NCI-H1092 treated with DMSO at 0.1 percent for 48 hours (cell line): ENCODE measurements at regions not wholly inside any gene's neighbourhood (a gene's known extent, or its start where the extent isn't known, plus 50 kb on each side); places are given as distances from the start of the nearest gene placed in this dataset.

ENCODE experiments used
- DNase-seq: peaks from one replicate; lab custom pipeline; 2025; lab: John Stamatoyannopoulos, UW

DNA sequence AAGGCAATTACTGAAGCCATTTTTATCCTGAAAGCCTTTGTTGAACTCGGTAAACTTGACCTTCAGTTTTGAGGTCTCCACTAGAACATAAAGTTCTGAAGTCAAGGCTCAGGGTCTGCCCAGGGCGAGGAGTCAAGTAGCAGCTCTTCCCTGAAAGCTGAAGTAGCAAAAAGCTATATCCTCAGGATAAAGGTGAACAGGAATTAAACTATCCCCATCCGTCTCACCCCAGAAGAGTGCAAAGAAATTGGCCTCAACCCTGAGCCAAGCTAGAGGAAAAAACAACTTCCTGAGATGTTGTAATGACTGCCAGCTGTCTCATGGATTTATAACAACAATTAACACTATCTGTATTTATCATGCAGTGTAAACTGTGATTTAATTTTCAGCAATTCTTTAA, 590.8 kb downstream of the SPRY1 start:
- no peak for DNase-seq

DNA sequence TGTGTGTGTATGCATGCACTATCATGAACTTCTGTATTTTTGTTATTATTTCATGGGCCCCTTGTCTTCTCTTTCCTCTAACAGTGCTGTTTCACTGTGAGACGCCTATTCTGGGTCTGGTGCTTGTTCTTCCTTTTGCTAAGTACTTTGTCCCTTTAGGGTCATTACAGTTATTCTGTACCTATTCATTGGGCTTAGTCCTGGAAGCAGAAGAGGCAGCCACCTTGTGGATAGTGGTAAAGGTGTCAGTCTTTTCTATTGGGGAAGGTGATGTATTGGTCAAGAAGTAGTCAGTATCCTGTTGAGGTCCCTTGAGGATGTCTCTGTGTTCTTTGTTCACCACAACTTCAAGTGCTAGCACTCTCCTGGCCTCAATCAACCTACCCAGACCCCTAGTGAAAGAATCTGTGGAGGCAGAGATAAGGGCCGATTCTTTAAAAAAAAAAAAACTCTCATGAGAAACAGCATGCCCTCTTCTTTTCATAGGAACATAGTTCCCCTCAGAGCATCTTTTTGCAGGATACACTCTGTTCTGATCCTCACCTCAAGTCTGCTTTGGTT, 593.8 kb downstream of the SPRY1 start:
- no peak for DNase-seq

DNA sequence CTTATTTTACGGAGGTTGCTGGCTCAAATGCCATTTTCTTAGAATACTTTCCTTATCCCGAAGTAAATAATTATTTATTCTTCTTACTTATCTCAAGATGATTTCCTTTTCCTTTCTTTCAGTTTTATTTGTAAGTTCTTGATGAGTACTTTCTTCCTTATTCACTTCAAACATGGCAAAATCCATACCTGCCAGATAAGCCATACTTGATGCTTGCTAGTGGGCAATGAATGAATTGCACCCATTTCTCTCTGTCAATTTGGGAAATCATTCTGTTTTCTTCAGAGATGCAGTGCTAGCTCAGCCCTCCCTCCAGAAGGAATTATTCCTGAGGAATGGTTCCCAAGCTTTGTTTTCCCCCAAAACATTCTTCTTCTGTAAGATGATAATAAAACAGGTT, 598.3 kb downstream of the SPRY1 start:
- no peak for DNase-seq

DNA sequence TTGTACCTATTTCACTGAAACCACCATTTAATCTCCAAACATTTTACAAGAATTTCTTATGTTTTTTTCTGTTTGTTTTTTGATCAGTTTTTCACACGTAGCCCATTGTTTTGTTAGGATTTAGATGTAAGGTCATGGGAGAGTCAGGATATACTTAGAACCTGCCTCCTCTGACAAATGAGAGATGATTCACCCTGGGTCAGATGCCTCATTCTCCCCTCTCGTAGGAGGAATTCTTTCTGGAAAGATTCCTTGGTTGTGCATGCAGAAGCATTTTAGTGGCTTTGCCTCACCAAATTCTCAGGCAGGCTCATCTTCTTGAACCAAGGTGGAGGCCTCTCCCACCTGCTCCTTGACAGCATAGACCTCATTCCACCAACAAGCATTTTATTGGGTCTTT, 599.3 kb downstream of the SPRY1 start:
- DNase-seq = no peak

DNA sequence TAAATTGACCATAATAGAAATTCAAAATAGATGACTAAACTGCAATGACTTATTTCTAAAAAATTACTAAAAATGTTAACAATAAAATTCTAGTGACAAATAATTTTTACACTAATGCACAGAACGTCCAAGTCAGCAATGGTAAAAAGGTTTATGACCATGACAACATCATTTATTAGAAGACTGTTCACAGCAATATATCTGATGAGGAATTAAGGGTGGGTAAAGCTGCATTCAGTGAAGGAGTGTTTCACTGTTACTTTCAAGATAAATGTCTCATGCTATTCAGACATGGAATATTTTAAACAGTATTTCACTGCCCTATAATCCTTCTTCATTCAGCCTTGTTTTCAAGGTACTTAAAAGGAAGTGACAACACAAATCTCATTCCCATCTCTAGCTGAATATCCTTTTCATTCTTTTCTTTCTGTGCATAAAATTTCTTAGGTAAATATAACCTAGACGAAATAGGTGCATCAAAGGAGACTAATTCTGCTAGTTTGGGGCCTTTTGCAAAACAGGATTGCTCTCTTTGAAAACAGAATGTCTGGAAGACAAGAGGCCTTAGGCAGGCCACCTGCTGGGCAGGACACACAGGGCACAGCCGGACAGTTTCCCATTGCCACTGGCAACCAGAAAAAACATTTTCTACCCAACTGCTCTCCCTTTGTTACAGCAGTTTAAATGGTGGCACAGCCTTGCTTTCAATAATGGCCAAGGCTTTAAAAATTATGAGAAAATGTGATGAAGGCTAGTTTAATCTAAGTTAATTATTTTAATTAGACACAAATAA, 600.3 kb downstream of the SPRY1 start:
- no peak for DNase-seq

DNA sequence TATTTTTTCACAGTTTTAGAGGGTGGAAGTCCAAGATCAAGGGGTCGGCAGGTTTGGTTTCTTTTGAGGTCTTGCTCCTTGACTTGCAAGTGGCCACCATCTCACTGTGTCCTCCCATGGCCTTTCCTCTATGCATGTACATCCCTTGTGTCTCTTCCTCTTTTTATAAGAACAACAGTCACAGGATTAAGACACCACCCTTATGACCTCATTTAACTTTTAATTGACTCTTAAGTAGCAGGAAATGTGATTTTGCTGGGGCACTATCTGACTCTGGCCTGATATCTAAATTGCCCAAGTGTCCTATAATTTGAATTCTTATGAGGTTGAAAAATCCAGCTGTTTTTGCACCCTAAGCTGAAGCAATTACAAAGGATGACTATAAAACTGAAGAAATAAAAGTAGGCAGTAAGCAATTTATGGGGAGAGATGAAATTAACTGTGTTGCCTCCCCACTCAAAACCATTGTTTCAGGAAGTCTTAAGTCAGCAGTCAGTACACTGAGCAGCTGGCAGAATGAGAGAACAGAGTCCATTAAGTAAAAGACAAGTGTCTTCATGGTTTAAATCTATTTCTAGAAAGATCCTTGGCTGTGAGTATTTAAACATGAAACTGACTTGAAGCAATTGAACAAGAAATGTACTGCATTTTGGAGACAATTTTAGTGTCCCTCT, 601.3 kb downstream of the SPRY1 start:
- DNase-seq = no peak

DNA sequence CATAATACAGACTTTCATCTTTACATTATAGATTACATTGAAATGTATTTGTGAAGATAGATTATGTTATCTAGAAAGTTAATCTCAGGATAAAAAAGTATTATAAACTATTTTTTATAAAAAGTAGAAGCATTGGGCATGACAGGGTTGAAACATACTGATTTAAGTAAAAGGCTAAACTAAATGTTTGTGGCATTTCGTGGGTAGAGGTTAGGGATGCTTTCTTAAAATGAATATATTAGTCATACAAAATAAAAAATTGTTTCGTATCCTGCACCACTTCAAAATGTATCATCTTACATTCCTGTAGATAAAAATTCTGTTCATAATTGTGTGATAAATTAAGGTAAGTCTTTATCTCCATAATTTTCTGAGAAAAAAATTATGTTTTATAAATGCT, 603.6 kb downstream of the SPRY1 start:
- no peak for DNase-seq

DNA sequence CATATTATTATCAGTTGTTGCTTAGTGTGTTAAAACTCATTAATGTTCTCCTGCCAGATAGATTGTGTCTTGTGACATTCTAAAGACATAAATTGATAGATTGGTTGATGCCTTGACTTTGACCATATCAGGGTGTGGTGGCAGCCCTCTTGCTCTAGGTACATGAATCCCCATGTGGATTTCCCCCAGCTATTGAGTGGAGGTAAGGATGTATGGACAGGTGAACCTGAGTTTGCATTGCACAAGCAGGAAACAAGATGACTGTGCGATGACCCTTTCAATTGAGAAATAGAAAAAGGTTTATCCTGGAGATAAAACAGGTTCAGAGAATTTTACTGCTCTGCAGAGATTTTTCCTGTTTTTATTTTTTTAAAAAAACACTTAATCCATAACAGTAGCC, 619.2 kb downstream of the SPRY1 start:
- DNase-seq = no peak

DNA sequence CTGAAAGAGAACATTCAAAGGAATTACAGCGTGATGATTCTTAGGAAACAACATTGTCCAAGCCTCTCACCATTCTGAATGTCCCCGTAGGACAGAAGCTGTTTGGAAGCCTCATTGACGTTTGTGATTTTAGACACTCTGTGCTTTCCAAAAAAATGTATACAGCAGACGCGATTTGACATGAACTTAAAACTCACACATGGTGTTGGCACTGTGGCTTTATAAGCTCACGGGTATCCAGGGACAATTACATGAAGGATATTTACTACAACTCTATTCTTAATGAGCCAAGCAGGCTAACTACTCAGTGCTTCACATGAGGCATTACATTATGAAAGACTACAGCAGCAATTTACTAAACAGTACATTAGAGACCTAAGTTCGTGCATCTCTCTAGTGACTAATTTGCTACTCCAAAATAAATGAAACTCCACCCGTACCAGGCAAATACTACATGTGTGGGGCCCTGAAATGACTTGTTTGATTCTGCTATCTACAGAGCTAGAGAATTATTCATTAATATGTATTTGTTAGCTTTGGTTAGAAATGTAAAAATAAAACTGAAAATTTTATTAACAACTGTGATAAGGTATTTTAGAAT, 620.7 kb downstream of the SPRY1 start:
- no peak for DNase-seq

DNA sequence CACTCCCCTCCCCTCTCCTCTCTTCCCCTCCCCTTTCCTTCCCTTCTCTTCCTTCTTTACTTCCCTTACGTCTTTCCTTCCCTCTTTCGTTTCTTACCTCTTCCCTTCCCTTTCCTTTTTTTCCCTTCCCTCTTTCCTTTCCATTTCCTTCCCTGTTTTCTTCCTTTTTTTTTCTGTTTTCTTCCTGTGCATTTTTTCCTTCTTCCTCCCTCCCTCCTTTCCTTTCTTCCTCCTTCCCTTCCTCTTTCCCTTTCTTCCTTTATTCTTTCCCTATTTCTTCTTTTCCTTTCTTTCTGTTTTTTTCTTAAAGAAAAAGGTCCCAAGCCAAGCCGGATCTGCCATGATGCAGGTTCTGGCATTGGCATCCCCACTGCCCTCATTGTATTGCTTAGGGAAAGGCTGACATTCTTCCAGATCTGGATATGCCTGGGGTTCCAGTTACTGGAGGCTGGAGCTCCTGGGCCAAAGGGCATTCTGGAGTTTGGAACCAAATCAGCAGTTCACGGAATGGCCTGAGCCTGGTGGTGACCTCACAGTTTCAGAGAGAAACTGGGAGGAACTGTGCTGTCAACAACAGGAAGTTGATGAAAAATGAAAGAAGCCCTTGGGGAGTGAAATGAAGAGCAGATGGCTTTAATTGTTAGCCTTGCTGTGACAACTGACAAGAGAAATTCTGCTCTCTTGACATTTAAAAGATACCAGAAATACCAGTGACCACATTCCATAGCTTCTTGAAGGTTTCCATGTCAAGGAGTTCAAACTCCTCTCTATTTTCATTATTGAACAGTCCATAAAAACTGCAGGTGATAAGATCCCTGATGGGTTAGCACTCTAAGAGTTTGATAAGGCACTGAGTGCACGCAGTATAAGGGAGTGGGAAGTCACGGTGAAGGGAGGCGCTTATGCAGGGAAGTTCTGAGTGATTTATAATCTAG, 622.1 kb downstream of the SPRY1 start:
- no peak for DNase-seq

DNA sequence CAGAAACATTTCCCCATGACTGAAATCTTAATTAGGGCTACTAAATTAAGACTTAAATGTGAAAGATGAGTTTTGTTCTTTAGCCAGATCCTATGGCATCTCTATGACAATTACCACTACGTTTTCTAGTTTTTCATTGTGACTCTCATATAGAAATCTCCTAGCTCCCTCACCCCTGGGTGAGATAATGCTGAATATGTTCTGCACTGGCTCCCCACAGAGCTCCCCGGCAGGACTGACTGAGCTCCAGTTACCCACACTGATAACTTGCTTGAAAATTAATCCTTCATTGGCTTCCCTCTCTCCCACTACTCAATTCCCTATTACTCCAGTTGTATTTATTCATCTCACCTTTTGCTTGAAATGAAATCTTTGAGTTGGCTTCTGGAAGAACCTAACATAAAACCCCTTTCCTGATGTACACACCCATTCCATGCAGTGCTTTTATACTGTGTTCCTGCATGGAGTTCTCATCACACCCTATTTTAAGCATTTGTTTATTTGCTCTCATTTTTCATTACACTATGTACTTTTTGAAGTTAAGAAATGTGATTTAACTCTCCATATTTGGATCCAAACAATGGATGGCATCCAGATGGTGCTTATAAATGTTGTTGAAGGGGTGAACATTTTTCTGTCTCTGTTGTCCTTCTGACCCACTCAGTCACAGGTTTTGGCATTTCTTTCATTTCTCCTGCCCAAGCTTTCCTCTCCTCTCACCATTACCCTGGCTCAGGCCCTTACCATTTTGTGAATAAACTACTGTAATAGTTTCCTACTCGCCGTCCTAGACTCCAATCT, 623.4 kb downstream of the SPRY1 start:
- no peak for DNase-seq

DNA sequence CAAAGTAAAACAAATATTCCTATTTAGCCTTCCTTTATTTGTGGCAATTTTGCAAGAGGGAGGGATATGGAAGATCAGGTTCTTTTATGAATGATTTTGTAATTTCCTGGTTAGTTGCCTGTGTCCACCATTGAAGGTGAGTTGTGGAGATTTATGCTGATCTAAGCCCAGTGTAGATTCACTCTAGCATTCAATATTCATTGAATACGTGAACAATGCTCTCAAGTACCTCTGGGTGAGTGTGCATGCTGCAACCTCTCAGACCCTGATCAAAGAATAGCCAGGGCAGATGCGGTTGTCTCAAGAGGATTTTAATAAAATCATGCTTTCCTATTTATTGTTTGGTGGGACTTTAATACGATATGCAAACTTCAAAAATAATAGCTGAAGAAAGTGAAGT, 628.4 kb downstream of the SPRY1 start:
- DNase-seq = peak; percentile 82

DNA sequence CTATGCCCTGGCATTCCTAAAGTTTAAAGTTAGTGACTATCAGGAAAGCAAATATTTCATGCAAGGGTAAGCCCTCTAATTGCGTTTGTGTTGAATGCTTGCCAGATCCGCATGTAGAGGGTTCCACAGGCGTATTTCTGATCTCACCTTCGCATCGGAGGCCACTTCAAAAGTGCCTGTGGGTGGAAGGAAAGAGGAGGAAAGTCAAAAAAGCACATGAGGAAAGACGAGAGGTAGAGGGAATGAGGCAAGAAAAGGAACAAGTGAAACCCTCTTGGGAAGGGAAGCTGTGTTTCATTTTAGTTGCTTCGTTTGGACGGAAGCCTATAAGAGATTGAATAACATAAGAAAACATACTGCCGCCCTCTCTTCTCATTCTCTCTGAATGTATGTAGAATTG, 628.8 kb downstream of the SPRY1 start:
- peak; percentile 82 for DNase-seq

DNA sequence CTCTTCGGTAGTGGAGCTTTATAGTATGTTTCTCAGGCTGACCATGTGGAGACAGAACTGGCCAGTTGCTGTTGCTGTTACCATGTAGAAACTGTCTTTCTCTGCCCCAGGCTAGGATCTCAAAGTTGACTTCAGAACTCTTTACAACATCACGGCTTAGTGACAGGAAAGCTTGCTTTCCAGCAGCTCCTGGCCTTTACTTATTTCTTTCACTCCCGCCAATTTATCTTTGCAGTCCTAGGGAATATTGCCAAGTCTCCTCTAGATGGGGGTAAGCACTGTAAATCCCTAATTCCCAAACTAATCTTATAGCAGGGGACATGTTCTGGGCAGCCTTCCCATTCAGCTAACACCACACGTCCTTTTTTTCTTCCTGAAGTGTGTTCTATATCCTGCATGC, 631.6 kb downstream of the SPRY1 start:
- DNase-seq = peak; percentile 7

DNA sequence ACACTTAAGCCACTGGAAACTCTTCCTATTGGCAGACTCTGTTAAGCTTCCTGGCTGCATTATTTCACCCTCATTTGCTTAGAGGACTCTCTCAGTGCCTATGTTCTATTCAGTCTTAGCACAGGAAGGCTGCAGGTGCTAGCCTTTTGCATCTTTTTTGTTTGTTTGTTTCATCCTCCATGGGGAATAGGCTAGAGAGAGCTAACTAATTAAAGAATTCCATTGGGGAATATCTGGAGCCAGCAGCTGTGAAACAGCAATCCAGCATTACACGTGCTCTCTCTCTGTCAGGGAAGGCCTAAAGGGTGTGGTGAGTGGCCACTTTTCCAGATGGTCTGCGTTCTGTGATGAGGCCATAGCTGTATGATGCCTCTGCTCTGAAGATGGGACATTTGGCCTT, 633.6 kb downstream of the SPRY1 start:
- DNase-seq = no peak

DNA sequence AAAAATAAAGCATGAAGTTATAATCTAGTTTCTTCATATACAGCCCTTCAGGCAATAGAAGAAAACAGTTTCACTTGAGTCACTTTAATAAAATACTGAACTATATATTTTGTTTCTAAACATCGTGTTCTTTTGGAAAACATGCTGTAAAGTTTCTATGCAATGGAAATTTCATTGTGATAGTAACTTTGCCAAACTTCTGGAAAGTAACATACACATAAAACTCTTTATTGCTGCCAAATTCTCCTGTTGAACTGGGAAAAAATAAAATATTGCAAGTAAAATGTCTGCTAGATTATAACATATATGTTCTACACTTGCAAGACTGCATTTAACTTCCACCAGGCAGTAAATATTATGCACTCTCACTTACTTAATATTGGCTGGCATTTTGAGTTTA, 635.4 kb downstream of the SPRY1 start:
- no peak for DNase-seq

DNA sequence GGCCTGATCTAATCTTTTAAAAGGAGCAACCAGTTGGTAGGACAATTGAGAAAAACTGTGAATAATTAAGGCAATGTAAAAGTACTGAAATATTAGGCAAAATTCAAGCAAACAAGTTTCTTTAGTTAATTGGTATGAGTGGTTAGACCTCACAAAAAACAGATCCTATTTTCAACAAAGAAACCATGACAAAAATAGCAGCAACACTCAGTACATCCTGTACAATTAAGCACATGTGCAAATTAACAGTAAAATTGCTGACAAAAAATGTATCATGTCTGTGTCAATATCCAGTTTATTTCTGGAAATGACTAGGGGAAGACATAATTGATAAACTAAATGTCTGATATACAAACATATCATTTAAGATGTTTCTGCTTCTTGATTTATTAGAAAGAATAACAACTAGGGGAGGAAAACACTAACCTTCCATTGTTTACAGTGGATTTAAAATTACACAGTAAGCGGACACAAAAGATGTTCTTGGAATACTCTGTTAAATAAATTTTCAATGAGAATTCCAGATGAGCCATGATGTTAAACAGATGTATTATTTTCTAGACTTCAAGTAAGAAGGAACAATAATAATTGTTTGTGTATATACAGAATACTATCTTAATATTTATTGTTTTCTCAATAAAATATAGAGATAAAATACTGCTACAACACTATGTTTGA, 638.9 kb downstream of the SPRY1 start:
- no peak for DNase-seq

DNA sequence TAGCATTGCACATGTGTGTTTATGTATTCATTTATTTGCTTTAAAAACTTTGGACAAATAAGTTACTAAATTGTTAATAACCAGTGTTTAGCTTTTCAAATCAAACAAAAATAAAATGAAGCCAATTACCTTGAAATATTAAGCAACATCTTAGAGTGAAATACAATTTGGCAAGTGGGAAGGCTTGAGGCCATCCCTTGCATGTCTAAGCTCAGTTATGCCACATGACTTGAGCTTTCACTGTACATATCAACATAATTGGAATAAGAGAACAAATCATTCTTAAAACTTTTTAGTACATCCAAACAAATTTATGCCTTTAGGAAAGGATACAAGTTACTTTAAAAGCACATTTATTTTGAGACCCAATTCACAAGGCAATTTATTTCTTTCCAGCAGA, 640.6 kb downstream of the SPRY1 start:
- no peak for DNase-seq

DNA sequence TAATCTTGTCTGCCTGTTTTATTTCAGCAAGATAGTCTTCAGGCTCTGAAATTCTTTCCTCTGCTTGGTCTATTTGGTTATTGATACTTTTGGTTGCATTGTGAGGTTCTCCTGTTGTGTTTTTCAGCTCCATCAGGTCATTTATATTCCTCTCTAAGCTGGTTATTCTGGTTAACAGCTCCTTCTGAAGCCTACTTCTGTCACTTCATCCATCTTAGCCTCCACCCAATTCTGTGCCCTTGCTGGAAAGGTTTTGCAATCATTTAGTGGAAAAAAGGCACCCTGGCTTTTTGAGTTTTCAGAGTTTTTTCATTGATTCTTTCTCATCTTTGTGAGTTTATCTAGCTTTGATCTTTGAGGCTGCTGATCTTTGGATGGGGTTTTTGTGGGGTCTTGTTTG, 647.7 kb downstream of the SPRY1 start:
- no peak for DNase-seq

DNA sequence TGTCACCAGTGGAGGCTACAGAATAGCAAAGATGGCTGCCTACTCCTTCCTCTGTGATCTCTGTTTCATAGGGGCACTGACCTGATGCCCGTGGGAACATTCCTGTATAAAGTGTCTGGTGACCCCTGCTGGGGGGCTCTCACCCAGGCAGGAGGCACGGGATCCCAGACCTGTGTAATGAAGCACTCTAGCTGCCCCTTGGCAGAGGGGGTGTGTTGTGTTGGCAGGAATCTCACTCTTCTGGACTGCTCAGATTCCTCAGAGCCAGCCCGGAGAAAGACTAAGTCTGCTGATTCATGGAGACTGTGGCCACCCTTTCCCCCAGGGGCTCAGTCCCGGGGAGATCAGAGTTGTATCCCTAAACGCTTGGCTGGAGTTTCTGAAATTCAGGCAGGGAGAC, 648.3 kb downstream of the SPRY1 start:
- no peak for DNase-seq

DNA sequence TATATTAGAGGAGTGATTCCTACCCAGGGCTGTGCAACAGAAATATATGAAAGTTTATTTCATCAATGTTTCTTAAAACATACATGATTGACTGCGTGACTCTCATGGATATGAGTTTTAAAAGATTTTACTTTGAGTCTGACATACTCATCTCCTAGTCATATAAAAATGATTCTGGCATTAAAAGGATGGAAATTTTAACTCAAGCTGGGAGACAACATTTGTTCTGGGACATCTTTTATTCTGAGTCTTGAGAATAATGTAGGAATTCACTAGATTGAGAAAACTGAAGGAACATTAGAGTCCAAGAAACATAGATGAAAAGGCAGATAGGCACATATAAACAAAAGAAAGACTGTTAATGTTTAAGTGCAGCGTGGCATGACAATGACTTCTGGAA, 649.6 kb downstream of the SPRY1 start:
- DNase-seq = no peak
